GM19467 (cell line): ENCODE measurements at regions not wholly inside any gene's neighbourhood (a gene's known extent, or its start where the extent isn't known, plus 50 kb on each side); places are given as distances from the start of the nearest gene placed in this dataset.

Experiments
- ATAC-seq: cut with Tn5 transposase; IDR thresholded peaks from one replicate; pipeline ENCODE4 v1.9.1; 2021; ENCODE audit warnings: mild to moderate bottlenecking, moderate library complexity; ENCODE audit not compliant: unreplicated experiment

- no peak for ATAC-seq
Observed at GRCh38 chr18:27899893-27900292, 277.0 kb downstream of the CDH2 start.

DNA sequence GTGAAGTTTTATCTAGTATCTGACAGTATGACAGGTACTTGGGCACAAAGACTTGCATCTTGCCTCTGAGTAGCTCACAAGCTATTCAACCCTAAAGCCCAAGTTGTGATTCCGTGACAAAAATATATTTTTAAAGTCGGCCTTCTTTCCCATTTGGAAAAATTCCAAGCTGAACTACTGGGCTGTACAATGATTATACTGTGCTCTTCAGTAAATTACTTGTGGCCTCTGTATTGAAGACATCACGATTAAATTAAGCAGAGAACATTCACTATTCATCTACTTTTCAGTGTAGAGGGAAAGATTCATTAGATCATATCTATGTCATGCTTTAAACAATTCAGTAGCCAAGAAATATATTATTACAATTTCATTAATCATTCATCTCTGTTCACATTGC lies 282.2 kb downstream of the CDH2 start:
- no peak for ATAC-seq

- ATAC-seq, result no peak
Observed at GRCh38 chr18:27887711-27888495, 289.0 kb downstream of the CDH2 start.

DNA sequence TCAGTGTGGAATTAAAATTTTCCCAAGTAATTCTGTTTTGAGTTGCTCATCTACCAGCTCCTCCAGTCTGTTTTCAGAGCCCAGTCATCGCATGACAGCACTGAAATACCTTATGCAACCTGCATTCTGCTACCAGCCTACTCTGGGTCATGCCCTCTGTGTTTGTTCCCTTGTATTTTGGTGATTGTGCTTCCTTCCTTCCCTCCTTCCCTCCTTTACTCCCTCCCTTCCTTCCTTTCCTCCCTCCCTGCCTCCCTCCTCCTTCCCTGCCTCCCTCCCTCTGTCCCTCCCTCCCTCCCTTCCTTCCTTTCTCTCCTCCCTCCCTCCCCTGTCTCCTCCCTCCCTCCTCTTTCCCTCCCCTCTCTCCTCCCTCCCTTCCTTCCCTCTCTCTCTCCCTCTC lies 289.6 kb downstream of the CDH2 start:
- no peak for ATAC-seq

DNA sequence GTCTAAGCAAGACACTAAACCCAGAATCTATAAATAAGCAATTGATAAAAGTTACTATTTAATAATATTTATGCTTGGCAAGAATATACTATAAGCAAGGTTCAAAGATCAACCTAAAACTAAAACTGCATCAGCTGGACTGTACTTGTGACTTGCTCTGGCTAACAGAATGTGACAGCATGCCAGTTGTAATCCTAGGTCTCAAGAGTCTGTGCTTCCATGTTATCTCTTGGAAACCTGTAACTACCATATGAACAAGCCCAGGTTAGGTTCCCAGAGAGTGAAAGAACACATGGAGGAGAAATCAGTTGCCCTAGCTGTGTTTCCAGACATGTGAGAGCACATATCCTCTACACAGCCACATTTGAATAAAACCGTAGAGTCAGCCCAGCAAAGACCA lies 297.4 kb downstream of the CDH2 start:
- no peak for ATAC-seq

GRCh38 chr18:27871726-27872125 lies 305.2 kb downstream of the CDH2 start:
- ATAC-seq, result no peak

- no peak for ATAC-seq
Observed at GRCh38 chr18:27869735-27870134, 307.2 kb downstream of the CDH2 start.

GRCh38 chr18:27865431-27865830 lies 311.5 kb downstream of the CDH2 start:
- no peak for ATAC-seq

- no peak for ATAC-seq
Observed at GRCh38 chr18:27863780-27864430, 313.0 kb downstream of the CDH2 start.

DNA sequence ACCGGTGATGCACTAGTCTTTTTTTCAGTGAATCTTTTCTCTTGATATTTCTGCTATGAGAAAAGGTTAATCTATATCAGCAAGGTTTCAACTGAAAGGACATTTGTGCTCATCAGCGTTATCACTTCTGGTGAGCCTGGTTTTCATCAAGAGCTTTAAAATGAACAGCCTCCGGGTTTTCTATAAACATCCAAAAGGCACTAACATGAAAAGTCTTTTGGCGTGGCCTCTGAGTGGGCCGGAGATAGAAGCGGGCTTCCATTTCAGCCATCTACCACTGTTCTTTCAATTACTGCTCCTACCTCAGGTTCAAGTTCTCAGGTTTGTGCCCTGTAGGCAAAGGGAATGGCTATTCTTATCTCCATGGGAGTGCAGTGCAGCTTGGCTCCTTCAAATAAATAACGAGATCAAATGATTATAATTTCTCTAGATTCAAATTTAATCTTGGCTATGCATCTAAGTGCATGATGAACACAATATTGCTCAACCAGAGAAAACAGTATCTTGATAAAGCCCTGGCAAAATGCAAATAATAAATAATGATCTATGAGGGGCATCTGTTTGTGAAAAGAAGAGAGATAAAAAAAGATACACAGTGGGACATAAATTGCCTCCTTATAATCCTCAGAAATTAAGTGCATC lies 314.8 kb downstream of the CDH2 start:
- ATAC-seq, result no peak

GRCh38 chr18:27861539-27861938 lies 315.4 kb downstream of the CDH2 start:
- no peak for ATAC-seq

GRCh38 chr18:27860701-27861107 lies 316.2 kb downstream of the CDH2 start:
- no peak for ATAC-seq

GRCh38 chr18:27860011-27860410 lies 316.9 kb downstream of the CDH2 start:
- ATAC-seq, result no peak

- ATAC-seq, result no peak
Observed at GRCh38 chr18:27856820-27857219, 320.1 kb downstream of the CDH2 start.

- no peak for ATAC-seq
Observed at GRCh38 chr18:27855486-27855885, 321.4 kb downstream of the CDH2 start.

GRCh38 chr18:27854631-27855030 lies 322.3 kb downstream of the CDH2 start:
- no peak for ATAC-seq

DNA sequence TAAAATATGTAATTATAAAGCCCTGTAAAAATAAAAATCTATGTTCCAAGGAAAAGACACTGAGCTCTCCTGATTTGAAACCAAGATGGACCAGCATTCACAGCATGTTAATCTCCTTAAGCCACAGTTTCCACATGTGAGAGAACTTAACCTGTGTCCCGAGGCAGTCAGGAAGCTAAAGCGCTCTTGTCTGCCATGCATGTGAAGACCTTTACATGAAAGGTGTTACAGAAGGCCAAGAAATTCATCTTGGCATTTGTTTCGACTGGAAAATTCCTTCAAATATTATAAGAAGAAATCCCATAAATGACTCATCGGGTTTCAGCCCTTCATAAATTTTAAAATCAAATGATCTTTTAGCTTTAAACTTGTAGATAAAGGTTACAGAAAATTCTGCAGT lies 328.6 kb downstream of the CDH2 start:
- no peak for ATAC-seq

GRCh38 chr18:27847412-27847811 lies 329.5 kb downstream of the CDH2 start:
- ATAC-seq, result no peak

DNA sequence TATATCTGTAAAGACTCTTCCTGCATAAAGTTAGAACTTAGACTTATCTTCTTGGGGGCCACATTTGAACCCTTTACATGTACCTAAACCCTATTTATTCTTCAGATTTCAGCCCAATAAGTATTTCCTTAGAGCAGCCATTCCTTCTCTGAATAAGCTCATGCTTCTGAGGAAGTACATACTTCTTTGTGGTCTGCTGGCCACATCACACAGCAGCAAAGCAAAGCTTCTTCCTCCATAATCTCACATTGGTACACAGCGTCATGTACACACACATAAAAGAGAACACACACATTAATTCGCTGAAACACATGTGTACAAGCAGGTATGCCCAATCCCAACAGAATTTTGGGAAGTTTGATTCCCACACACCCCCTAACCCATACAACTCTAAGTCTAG lies 331.0 kb downstream of the CDH2 start:
- no peak for ATAC-seq

DNA sequence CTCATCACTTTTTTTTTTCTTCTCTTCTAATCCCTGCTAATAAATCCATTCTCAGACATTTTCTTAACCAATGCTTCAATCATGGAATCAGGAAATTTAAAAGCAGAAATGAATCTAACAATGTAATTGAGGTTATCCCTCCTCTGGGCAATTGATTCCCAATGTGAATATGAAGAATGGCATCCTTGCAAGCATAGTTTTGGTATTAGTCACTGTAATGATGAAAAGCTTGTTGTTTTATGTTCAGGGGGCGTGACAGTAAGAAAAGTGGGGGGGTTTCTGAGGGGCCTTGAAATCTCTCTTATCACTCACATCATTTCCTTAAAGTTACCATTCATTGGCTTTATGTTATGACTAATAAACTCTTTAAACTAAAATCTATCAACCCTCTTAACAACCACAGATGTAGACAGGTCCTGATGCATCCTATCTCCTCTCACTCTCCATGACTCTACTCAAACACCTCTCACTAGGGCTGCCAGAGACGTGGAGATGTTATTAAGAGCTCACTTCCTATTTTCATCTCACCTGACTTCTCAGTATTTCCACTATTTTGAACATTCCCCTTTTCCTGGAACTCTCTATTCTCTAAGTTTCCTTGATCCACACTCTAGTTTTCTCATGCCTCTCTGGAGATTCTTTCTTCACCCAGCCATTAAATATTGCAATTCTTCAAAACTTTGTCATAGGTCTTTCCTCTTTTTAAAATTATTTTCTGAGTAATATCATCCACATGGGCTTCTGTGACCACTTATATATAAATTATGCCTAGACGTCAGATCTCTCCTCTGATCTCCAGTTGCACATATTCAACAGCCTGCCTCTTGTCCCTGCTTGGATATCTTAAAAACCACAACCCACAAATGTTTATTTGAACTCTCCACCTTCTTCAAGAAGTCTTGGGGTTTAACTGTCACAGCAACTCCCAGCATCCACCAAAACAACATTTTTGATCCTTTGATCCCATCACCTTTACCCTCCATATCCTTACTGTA lies 332.9 kb downstream of the CDH2 start:
- ATAC-seq, result no peak

DNA sequence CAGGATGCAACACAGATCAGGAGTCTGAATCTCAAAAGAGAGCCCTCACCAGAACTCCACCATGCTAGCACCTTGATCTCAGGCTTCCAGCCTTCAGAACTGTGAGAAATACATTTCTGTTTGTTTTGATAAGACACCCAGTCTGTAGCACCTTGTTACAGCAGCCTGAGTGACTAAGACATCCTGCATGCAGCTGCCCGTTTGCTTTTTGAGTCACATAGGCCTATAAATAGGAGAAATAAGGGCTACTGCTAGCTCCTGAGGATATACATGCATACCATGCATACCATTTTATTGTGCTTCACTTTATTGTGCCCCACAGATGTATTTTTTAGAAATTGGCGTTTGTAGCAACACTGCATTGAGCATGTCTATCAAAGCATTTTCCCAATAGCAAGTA lies 337.8 kb downstream of the CDH2 start:
- no peak for ATAC-seq
